ENCODE measurements at regions not wholly inside any gene's neighbourhood (a gene's known extent, or its start where the extent isn't known, plus 50 kb on each side); places are given as distances from the start of the nearest gene placed in this dataset.
"Not testable (repeated sequence)": the region's sequence is repeated elsewhere in the genome, so short reads cannot be mapped to it uniquely, and the experiment has no call there.

GRCh38 chr19:13632164-13632563, 125.9 kb upstream of the CACNA1A start:
- not testable (repeated sequence) for TF ChIP-seq POLR2A (IDR thresholded peaks at IDR 0.05; ENCODE audit: low read length); GATA1 (IDR thresholded peaks at IDR 0.05; ENCODE audit: low read depth, low read length)

All from erythroblast (primary cell).